Fibroblast of lung (primary cell): ENCODE measurements at regions not wholly inside any gene's neighbourhood (a gene's known extent, or its start where the extent isn't known, plus 50 kb on each side); places are given as distances from the start of the nearest gene placed in this dataset.

Source experiments
- DNase-seq, 2 donors: peaks; one replicate each; pipeline versions ENCODE4 v3.0.0 to v3.0.0-alpha.2; 2010; ENCODE audit warnings: low read depth in 2 of 2
- H2AFZ ChIP-seq: 2 replicates; pipeline ENCODE4 v1.5.1; 2012; ENCODE audit warnings: low read length, control low read depth, inconsistent platforms
- H3K27ac ChIP-seq: 2 replicates; pipeline ENCODE4 v1.5.1; 2011; ENCODE audit warnings: low read length, control low read depth; ENCODE audit not compliant: insufficient read depth
- H3K27me3 ChIP-seq: 2 replicates; pipeline ENCODE4 v1.5.1; 2011; ENCODE audit warnings: mild to moderate bottlenecking, low read length; ENCODE audit not compliant: control insufficient read depth, insufficient read depth
- H3K36me3 ChIP-seq: 2 replicates; pipeline ENCODE4 v1.5.1; 2011; ENCODE audit warnings: low read length; ENCODE audit not compliant: control insufficient read depth, insufficient read depth
- H3K4me1 ChIP-seq: 2 replicates; pipeline ENCODE4 v1.5.1; 2011; ENCODE audit warnings: low read length; ENCODE audit not compliant: control insufficient read depth, insufficient read depth; ENCODE audit errors: extremely low read depth
- H3K4me2 ChIP-seq: 2 replicates; pipeline ENCODE4 v1.5.1; 2011; ENCODE audit warnings: low read length, control low read depth; ENCODE audit not compliant: insufficient read depth; ENCODE audit errors: extremely low read depth
- H3K4me3 ChIP-seq, 4 experiments: fragments of 200-600 bp in 1 of 4; sonication (generic) in 1 of 4; replicated peaks in 1 of 4; 2 replicates each; pipeline ENCODE4 v1.5.1; 2011 to 2016; ENCODE audit warnings: low read length in 4 of 4, low read depth in 3 of 4, mild to moderate bottlenecking in 3 of 4, control low read depth in 2 of 4, inconsistent platforms in 1 of 4, mixed read lengths in 1 of 4; ENCODE audit not compliant: insufficient read depth in 1 of 4; ENCODE audit errors: control extremely low read depth in 1 of 4
- H3K79me2 ChIP-seq: 2 replicates; pipeline ENCODE4 v1.5.1; 2012; ENCODE audit warnings: mild to moderate bottlenecking, low read length, inconsistent platforms; ENCODE audit not compliant: control insufficient read depth, insufficient read depth
- H3K9ac ChIP-seq: 2 replicates; pipeline ENCODE4 v1.5.1; 2011; ENCODE audit warnings: mild to moderate bottlenecking, low read length, control low read depth; ENCODE audit not compliant: insufficient read depth
- H3K9me3 ChIP-seq: 2 replicates; pipeline ENCODE4 v1.5.1; 2012; ENCODE audit warnings: low read depth, low read length; ENCODE audit not compliant: control insufficient read depth, insufficient read depth
- H4K20me1 ChIP-seq: 2 replicates; pipeline ENCODE4 v1.5.1; 2011; ENCODE audit warnings: low read length; ENCODE audit not compliant: control insufficient read depth, insufficient read depth; ENCODE audit errors: extremely low read depth
- EZH2 ChIP-seq: IDR thresholded peaks from 2 replicates; pipeline ENCODE4 v1.5.1; 2012; ENCODE audit warnings: low read length, control low read depth, mild to moderate bottlenecking; ENCODE audit errors: missing control alignments
- TF ChIP-seq, protein P1 (sequence below), 2 donors: IDR thresholded peaks in 1 of 2; conservative IDR thresholded peaks in 1 of 2; 1 replicate in 1 of 2; 2 replicates in 1 of 2; pipeline ENCODE4 v1.5.1; 2011 to 2012; ENCODE audit warnings: low read length in 2 of 2, control low read depth in 1 of 2, inconsistent platforms in 1 of 2, low read depth in 1 of 2, mild to moderate bottlenecking in 1 of 2

DNA sequence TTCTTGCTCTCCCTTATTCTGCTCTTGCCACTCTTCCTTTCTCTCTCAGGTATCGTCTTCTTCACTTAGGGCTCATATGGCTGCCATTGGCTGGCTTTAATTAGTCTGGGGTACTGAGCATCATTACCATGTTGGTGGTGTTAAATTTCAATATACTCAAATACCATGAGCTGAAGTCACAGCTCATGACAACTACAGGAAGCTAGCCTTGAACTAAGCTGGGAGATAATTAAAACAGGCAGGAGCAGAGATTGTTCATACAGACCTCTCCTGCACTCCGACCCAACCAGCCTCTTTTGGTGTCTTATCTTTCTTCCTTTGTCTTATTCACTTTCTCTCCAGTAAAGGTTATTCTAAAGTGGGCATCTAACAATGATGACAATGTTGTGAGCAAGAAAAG lies 130.9 kb upstream of the BLID start:
- Histone ChIP-seq H3K4me3 (no peak overlapping the region), H2AFZ (no peak overlapping the region), H3K9ac (no peak overlapping the region), H3K9me3 (no peaks in the 10 kb centered on the region), H3K79me2 (no peaks in the 10 kb centered on the region), H4K20me1 (no peaks in the 10 kb centered on the region), H3K36me3 (no peaks in the 10 kb centered on the region), H3K27ac (no peak overlapping the region), H3K27me3 (no peaks in the 10 kb centered on the region), H3K4me2 (no peak overlapping the region), H3K4me1 (peaks cover 2% of the 10 kb centered on the region)
- peak in 1 of 2 donors; percentile 27 for DNase-seq
- TF ChIP-seq EZH2, result no peak
- TF ChIP-seq, protein P1, sequence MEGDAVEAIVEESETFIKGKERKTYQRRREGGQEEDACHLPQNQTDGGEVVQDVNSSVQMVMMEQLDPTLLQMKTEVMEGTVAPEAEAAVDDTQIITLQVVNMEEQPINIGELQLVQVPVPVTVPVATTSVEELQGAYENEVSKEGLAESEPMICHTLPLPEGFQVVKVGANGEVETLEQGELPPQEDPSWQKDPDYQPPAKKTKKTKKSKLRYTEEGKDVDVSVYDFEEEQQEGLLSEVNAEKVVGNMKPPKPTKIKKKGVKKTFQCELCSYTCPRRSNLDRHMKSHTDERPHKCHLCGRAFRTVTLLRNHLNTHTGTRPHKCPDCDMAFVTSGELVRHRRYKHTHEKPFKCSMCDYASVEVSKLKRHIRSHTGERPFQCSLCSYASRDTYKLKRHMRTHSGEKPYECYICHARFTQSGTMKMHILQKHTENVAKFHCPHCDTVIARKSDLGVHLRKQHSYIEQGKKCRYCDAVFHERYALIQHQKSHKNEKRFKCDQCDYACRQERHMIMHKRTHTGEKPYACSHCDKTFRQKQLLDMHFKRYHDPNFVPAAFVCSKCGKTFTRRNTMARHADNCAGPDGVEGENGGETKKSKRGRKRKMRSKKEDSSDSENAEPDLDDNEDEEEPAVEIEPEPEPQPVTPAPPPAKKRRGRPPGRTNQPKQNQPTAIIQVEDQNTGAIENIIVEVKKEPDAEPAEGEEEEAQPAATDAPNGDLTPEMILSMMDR (conservative IDR thresholded peaks at IDR 0.05 in 1 of 2, IDR thresholded peaks at IDR 0.05 in 1 of 2; ENCODE audit: low read depth in 1 of 2, low read length in 2 of 2), result no peak

DNA sequence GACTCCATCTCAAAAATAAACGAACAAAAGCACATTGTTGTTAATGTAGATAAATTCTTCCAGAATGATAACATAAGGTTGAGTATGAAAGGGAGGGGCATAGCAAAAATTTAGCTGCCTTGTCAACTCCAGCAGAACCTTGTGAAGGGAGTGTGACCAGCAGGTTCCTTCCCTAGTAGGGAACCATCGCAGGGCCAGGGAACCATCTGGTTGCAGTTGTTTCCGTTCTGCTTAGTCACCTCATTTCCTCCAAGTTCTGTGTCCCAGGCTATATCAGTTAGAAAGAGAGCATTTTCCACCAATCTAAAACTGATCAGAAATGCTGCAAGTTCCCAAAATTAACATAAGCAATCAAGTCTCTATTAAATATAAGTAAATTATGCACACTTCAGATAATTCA lies 126.7 kb upstream of the BLID start:
- H3K27me3 ChIP-seq, result no peaks in the 10 kb centered on the region
- H2AFZ ChIP-seq, result no peak overlapping the region
- no peaks in the 10 kb centered on the region for H3K79me2 ChIP-seq
- H3K27ac ChIP-seq, result no peak overlapping the region
- DNase-seq, result no peak
- H3K4me2 ChIP-seq, result no peak overlapping the region
- H4K20me1 ChIP-seq, result no peaks in the 10 kb centered on the region
- no peak for TF ChIP-seq EZH2
- TF ChIP-seq, protein P1 (conservative IDR thresholded peaks at IDR 0.05 in 1 of 2, IDR thresholded peaks at IDR 0.05 in 1 of 2; ENCODE audit: low read depth in 1 of 2, low read length in 2 of 2), result no peak
- H3K4me3 ChIP-seq, result no peak overlapping the region
- H3K9ac ChIP-seq, result no peak overlapping the region
- H3K36me3 ChIP-seq, result no peaks in the 10 kb centered on the region
- no peaks in the 10 kb centered on the region for H3K9me3 ChIP-seq
- peaks cover 2% of the 10 kb centered on the region for H3K4me1 ChIP-seq

DNA sequence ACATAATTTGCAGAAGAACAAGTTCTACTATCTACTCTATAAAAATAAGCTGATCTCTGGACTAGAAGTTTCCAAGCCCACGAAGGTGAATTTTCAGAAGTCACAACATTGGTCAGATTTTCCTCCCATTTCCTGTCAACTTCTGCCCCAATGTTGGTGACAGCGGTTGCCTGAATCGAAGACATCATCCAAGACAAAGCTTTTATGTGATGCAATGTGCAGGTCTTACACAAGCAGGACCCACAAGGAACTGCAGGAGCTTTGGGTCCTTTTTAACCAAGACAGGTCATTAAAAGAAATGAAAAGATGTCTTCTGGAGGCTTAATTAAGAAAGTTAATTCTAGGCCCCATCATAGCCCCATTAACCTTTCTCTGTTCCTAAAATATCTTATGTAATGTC lies 125.6 kb upstream of the BLID start:
- H2AFZ ChIP-seq, result no peak overlapping the region
- no peaks in the 10 kb centered on the region for H3K27me3 ChIP-seq
- no peaks in the 10 kb centered on the region for H3K4me1 ChIP-seq
- H3K9ac ChIP-seq, result no peak overlapping the region
- no peaks in the 10 kb centered on the region for H3K9me3 ChIP-seq
- no peaks in the 10 kb centered on the region for H4K20me1 ChIP-seq
- H3K4me2 ChIP-seq, result no peak overlapping the region
- no peaks in the 10 kb centered on the region for H3K79me2 ChIP-seq
- TF ChIP-seq, protein P1 (conservative IDR thresholded peaks at IDR 0.05 in 1 of 2, IDR thresholded peaks at IDR 0.05 in 1 of 2; ENCODE audit: low read depth in 1 of 2, low read length in 2 of 2), result no peak
- no peak for TF ChIP-seq EZH2
- no peak overlapping the region for H3K4me3 ChIP-seq
- no peaks in the 10 kb centered on the region for H3K36me3 ChIP-seq
- no peak for DNase-seq
- H3K27ac ChIP-seq, result no peak overlapping the region
